ENCODE measurements at regions not wholly inside any gene's neighbourhood (a gene's known extent, or its start where the extent isn't known, plus 50 kb on each side); places are given as distances from the start of the nearest gene placed in this dataset.

- Histone ChIP-seq H3K79me2 (ENCODE audit: insufficient read depth, low read length) (no peaks in the 10 kb centered on the region), H3K4me2 (ENCODE audit: low read length) (no peak overlapping the region), H3K4me1 (ENCODE audit: control insufficient read depth in 1 of 2, insufficient read depth in 2 of 2, low read length in 2 of 2) (no peaks in the 10 kb centered on the region), H3K36me3 (ENCODE audit: control insufficient read depth in 1 of 2, insufficient read depth in 2 of 2, low read length in 2 of 2) (no peaks in the 10 kb centered on the region), H3K9me2 (ENCODE audit: insufficient read depth) (no peaks in the 10 kb centered on the region), H3K27me3 (ENCODE audit: insufficient read depth, low read length) (no peaks in the 10 kb centered on the region), H4K20me1 (ENCODE audit: insufficient read depth) (no peaks in the 10 kb centered on the region), H3K27ac (ENCODE audit: low read depth, low read length) (no peak overlapping the region), H3K9me3 (ENCODE audit: control insufficient read depth in 1 of 2, insufficient read depth in 1 of 2, low read depth in 1 of 2, low read length in 2 of 2) (no peaks in the 10 kb centered on the region), H2AFZ (ENCODE audit: low read depth, low read length, poor library complexity, severe bottlenecking) (no peak overlapping the region), H3K9ac (ENCODE audit: low read length) (no peak overlapping the region), H3K4me3 (replicated peaks in 1 of 2; ENCODE audit: low read depth in 1 of 2, low read length in 2 of 2) (no peak overlapping the region)
- ChIA-PET CTCF (interaction anchor here (1.1 kb wide), 1 partner anchor 11 kb away, joined by 5 read pairs; no protein-coding TSS in a partner anchor), POLR2A (interaction anchor here (0.6 kb wide), 1 partner anchor 10 kb away, joined by 5 read pairs; no protein-coding TSS in a partner anchor), RAD21 (ENCODE audit: low non-redundant PET in 1 of 2, low total read pairs in 2 of 2, uncharacterized antibody in 2 of 2, unreplicated experiment in 2 of 2) (no interaction called here)
- ATAC-seq = no peak
- BruUV-seq (replicated peaks) = no TSS peak
- intact Hi-C loops (cut with micrococcal nuclease) = loop anchor here (10.0 kb wide), 1 partner anchor 59 kb away; no protein-coding TSS in a partner anchor
- TF ChIP-seq EZH2phosphoT487 (IDR thresholded peaks at IDR 0.05; ENCODE audit: borderline replicate concordance) (no peak), REST (IDR thresholded peaks at IDR 0.05; ENCODE audit: low read depth) (no peak), ATF3 (IDR thresholded peaks at IDR 0.05) (no peak), POLR2AphosphoS5 (IDR thresholded peaks at IDR 0.05; ENCODE audit: low read depth, low read length) (no peak), TCF7L2 (IDR thresholded peaks at IDR 0.05; ENCODE audit: borderline replicate concordance, extremely low read depth, insufficient read depth, insufficient read length) (no peak), SIN3A (IDR thresholded peaks at IDR 0.05; ENCODE audit: low read depth) (no peak), YY1 (IDR thresholded peaks at IDR 0.05; ENCODE audit: extremely low read depth, insufficient replicate concordance, low read depth, low read length) (no peak), POLR2A (IDR thresholded peaks at IDR 0.05; ENCODE audit: borderline replicate concordance, extremely low read depth, insufficient read depth, insufficient read length) (no peak), SP1 (IDR thresholded peaks at IDR 0.05; ENCODE audit: low read depth) (no peak), ZNF274 (IDR thresholded peaks at IDR 0.05; ENCODE audit: low read depth, low read length) (no peak), FOSL1 (IDR thresholded peaks at IDR 0.05; ENCODE audit: low read depth) (no peak), EGR1 (IDR thresholded peaks at IDR 0.05; ENCODE audit: low read depth) (no peak), ELF1 (IDR thresholded peaks at IDR 0.05; ENCODE audit: borderline replicate concordance, low read depth) (no peak)
- TF ChIP-seq, protein P1, sequence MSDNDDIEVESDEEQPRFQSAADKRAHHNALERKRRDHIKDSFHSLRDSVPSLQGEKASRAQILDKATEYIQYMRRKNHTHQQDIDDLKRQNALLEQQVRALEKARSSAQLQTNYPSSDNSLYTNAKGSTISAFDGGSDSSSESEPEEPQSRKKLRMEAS (IDR thresholded peaks at IDR 0.05) = no peak
- DNase-seq (ENCODE audit: low read depth, low spot score) = no peak
Measured at GRCh38 chr9:107815782-107816560, 326.4 kb upstream of the KLF4 start.

Measured in HCT116 (cell line).